ENCODE measurements at regions not wholly inside any gene's neighbourhood (a gene's known extent, or its start where the extent isn't known, plus 50 kb on each side); places are given as distances from the start of the nearest gene placed in this dataset.

- no peak for DNase-seq
These were observed 253.5 kb downstream of the BAMBI start for GRCh38 chr10:28930514-28931495.

DNA sequence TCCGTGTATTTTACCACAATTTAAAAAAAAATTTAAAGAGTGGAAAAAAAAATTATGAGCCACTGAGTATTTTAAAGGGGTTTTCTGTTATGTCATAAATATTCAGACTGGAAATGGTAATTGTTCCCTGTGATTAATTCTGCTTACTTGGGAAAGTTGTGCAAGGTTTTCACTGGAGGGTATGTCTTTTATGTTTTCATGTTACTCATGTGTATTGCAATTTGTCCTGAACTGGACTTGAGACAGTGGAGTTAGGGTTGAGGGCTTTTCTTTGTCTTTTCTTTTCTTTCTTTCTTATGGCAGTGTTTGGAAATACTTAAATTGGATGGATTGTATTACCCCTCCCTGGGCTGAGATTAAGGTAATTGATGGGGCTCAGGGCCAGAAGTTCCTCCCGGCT, 257.7 kb downstream of the BAMBI start:
- no peak for DNase-seq

GRCh38 chr10:28937959-28938358, 260.6 kb downstream of the BAMBI start:
- DNase-seq, result no peak

DNA sequence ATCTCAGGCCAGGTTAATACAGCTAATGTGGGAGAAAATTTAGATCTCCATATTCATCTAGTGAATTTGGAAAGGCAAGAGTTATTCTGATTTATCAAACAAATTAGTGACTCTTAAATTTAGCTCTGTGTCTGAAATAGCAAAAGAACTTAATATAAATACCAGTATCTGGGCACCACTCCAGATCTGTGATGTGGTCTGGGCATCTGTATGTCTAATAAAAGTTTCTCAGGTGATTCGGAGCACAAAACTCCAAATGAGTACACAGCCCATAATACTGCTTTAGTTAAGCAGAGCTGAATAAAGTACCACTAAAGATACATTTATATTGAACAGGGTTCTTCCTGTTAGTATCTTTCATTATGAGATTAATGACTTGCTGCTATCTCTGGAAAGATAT, 261.4 kb downstream of the BAMBI start:
- no peak for DNase-seq

DNA sequence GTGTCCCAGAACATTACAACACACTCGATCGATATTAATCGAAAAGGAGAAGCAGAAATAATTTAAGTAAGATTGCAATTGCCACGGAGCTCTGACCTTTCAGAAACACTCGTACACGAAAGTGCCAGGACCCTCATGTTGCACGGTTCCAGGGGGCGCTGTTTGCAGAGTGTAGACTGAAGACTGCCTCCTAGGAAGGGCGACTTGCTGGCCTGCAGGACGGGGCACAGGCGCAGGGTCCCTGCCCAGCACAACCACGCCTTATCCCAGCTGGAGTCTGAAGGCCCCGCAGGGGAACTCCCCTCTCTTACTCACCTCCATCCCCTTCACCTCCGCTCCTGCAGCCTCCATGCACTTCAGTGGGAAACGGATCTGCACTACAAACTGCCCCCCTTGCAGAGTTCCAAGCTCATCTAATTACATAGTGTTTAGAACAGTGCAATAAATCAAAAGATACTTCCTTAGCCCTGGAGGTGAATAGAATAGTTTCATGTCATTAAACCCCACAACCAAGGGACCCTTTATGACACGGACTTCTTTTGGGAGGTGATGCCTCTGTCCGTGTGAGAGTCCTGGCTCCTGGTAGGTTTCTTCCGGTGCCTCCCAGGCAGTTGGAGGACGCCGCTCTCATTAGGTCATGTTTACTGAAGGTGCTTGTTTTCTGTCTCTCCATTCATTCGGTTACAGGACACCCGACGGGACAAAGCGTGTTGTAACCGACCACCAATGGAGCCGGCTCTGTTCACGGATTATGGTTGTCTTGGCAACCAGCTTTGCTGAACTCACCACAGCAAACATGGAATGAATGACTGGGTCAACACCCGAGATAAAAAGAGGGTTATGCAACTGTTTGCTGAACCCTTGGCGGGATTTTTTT, 262.2 kb downstream of the BAMBI start:
- no peak for DNase-seq

GRCh38 chr10:28940158-28940888, 263.0 kb downstream of the BAMBI start:
- DNase-seq, result no peak

DNA sequence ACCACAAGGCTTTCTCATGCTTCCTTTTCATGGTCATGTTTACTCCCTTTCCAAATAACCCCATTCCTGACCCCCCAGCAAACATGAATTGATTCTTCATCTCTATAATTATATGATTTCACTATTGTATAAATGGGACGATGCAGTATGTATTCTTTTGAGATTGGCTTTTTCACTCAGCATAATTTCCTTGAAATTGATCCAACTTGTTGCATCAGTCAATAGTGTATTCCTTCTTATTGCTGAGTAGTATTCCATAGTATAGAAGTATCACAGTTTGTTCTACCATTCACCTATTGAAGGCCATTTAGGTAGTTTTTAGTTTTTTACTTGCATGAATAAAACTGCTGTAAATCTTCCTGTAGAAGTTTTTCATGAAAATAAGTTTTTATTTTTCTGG, 264.7 kb downstream of the BAMBI start:
- DNase-seq, result no peak

- DNase-seq, result no peak
These were observed 268.6 kb downstream of the BAMBI start for GRCh38 chr10:28945959-28946358.

DNA sequence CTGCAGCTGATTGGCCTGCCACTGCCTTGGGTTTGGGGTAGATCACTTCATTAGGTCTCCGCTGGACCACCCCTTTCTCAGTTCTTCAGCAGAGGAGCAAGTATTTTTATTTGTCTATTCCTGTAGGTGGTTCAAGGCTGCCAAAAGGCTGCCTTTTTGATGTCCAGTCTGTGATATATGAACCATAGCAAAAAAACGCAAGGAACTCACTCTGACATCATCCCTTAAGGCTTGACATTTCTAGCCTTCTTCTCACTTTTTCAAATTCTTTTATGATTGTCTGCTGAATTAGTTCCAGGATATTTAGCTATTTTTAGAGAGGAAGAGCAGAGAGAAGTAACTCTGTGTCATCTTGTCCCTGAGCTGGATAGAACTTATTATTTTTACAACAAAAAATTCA, 269.2 kb downstream of the BAMBI start:
- DNase-seq, result no peak

GRCh38 chr10:28947171-28947570, 269.9 kb downstream of the BAMBI start:
- no peak for DNase-seq

DNA sequence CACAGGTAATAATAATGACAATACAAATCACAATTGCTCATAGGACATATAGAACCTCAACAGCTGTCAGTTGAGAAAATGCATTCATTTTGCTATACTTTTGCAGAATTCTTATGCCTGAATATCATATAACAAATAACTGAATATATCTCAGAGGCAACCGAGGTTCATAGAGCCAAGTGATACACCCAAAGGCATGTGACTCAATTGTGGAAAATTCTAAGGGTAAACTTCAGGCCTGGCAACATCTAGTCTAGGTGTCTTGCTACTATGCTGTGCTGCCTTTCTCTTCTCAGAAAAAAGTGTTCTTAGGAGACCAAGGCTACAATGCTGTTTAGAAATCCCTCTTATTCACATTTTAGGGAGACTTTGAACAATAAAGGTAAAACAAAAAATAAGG, 270.7 kb downstream of the BAMBI start:
- DNase-seq, result no peak

DNA sequence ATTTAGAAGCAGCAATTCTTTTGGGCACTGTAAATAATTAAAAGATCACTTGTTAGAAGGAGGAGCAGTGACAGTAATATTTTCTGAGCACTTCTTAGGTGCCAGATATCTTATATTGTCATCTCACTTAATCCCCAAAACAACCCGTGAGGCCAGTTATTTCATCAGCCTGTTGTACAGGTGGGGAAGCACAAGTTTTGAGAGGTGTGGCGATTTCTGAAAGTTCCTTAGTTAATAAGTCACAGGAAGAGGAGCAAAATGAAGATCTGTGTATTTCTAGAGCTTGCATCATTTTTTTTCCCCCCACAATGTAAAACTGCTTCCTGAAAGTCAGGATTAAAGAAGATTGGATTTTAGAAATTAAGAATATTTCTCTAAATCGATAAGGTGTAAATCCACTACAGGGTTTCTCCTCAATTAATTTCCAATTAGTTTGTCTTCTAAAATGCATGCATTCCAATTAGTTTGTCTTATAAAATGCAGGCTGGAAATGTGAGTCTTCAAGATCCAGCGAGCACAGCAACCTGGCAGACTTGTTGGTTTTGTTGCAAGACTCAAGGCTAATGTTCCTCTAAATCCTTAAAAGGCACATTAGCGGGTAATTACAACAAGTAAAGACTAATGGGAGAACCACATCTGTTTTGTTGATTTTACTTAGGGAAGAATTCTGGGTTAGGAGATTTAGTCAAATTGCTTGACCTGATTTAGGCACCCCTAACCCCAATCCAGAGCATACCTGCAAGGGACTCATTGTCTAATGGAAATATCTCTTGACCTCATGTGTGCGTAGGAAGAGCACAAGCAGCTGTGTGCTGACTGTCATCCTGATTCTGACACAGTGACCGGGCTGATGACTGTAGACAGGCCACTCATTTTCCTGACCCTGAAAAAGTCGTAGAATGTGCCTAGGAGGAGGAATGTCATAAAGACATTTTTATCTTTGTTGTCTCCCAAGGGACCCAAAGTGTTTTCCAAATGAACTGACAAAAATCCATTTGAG, 272.0 kb downstream of the BAMBI start:
- DNase-seq, result no peak

- no peak for DNase-seq
These were observed 274.2 kb downstream of the BAMBI start for GRCh38 chr10:28951484-28951883.

GRCh38 chr10:28952523-28952922, 275.2 kb downstream of the BAMBI start:
- DNase-seq, result no peak

DNA sequence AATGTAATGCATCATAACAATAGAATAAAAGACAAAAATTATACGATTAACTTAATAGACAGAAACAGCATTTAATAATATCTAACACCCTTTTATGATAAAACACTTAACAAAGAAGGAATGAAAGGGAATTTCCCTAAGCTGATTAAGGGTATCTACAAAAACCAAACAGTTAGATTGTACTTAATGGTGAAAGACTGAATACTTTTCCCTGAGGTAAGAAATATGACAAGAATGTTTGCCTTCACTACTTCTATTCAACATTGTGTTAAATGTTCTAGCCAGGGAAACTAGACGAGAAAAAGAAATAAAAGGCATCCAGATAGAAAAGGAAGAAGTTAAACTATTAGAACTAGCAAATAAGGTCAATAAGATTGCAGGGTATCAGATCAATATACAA, 276.9 kb downstream of the BAMBI start:
- DNase-seq, result no peak

GRCh38 chr10:28958468-28958867, 281.1 kb downstream of the BAMBI start:
- no peak for DNase-seq

DNA sequence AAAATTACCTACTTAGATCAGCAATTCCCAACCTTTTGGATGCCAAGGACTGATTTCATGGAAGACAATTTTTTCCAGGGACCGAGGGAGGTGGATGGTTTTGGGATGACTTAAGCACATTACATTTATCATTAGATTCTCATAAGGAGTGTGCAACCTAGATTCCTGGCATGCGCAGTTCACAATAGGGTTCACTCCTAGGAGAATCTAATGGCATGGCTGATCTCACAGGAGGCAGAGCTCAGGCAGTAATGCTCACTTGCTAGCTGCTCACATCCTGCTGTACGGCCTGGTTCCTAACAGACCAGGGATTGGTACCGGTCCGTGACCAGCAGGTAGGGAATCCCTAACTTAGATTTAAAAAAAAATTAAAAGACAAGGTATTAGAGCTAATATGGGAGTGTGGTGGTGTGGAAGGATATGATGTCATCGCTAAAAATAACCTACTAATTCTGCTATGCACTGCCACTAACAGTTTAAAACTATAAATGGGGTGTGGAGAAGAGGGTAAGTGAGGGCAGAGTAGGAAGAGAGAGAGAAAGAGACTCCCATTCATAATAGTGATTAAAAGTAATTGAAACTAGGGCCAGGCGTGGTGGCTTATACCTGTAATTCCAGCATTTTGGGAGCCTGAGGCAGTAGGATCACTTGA, 282.7 kb downstream of the BAMBI start:
- DNase-seq, result no peak

GRCh38 chr10:28962768-28963167, 285.4 kb downstream of the BAMBI start:
- no peak for DNase-seq

- no peak for DNase-seq
These were observed 286.4 kb downstream of the BAMBI start for GRCh38 chr10:28963539-28964221.

DNA sequence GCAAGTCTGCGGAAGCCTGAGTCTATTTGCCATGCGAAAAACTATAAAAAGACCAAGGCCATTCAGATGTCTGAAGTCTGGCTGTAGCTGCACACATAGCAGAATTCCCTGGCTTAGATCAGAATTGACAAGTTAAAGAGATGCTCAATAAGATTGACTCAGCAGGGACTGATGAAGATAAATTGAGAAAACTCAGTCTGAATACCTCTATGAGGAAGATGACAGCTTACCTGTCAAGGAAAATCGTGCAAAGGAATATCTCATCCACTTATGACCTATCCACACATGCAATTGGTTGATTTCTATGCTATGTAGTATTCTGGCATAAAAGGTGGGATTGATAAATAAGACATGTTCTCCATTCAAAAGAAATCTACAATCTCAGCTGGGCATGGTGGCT, 288.6 kb downstream of the BAMBI start:
- DNase-seq, result no peak

DNA sequence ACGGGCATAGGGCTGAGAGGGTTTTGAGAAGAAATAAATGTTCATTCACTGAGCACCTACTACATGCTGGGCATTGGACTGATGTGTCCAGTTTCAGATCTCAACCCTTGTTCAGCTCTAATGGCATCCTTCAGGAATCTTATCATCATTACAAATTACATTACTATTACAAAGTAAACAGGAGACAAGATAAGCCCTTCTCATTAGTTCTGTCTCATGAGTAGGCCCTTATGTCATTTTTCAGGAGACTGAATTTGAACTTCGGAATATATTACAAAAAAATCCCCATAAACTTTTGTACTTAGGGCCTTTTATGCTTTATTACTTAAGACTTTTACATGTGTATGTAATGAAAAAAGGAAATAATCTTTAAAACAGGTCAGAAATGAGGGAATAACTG, 289.7 kb downstream of the BAMBI start:
- no peak for DNase-seq

Measured in T1000 (cell line).